ENCODE measurements at regions not wholly inside any gene's neighbourhood (a gene's known extent, or its start where the extent isn't known, plus 50 kb on each side); places are given as distances from the start of the nearest gene placed in this dataset.
"Not testable (repeated sequence)": the region's sequence is repeated elsewhere in the genome, so short reads cannot be mapped to it uniquely, and the experiment has no call there.

- no peak for DNase-seq
Measured at GRCh38 chr12:124705545-124706138, 138.2 kb upstream of the NCOR2 start.

- no peak for DNase-seq
Measured at GRCh38 chr12:124704619-124705018, 137.2 kb upstream of the NCOR2 start.

- peak; percentile 48 to 57 for DNase-seq
Measured at GRCh38 chr12:124703856-124704255, 136.4 kb upstream of the NCOR2 start.

DNA sequence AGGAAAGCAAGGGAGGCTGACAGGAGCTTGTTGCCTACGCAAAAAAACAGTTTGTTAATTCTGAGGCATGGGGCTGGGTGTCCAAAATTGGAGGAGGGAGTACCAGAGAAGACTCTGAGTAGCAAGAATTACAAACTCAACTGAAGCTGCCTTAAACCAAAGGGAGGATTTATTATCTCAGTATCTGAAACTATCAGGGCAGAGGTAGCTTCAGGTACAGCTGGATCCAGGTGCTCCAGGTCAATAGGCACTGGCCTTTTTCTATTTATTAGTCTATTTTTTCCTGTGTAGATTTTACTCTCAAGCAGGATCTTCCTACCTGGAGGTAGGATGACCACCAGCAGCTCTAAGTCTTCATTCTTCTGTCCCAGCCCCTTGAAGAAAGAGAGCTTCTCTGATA is 135.3 kb upstream of the NCOR2 start:
- DNase-seq, result no peak

- DNase-seq, result no peak
Measured at GRCh38 chr12:124700810-124701592, 133.6 kb upstream of the NCOR2 start.

DNA sequence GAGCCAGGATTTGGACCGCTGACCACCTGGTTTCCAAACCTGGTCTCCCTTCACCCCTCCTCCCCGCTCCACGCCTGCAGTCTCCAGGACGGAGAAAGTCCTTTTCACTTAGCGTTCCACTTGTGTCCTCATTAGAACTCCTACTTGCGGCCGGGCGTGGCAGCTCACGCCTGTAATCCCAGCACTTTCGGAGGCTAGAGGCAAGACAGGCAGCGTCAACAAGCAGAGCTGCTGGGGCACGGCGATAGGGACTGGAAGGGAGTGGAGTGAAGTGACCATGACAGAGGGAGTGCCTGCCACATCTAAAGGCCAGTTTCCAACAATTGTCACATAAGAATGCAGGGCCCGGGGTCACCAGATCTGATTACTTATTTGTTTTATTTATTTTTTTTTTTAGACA is 132.5 kb upstream of the NCOR2 start:
- no peak for DNase-seq

DNA sequence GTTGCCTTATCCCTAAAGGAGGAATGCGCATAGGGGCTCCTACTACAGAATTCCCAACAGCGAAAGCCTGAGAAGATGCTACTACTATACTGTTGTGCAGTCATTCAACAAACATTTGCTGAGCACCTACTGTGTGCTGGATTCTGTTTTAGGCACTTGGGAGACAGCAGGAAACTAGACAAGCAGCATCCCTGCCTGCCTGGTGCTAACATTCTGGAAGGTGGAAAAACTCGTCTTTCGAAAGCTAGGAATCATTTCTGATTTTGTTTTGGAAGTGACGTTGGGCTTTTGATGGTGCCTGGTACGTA is 131.5 kb upstream of the NCOR2 start:
- no peak for DNase-seq

DNA sequence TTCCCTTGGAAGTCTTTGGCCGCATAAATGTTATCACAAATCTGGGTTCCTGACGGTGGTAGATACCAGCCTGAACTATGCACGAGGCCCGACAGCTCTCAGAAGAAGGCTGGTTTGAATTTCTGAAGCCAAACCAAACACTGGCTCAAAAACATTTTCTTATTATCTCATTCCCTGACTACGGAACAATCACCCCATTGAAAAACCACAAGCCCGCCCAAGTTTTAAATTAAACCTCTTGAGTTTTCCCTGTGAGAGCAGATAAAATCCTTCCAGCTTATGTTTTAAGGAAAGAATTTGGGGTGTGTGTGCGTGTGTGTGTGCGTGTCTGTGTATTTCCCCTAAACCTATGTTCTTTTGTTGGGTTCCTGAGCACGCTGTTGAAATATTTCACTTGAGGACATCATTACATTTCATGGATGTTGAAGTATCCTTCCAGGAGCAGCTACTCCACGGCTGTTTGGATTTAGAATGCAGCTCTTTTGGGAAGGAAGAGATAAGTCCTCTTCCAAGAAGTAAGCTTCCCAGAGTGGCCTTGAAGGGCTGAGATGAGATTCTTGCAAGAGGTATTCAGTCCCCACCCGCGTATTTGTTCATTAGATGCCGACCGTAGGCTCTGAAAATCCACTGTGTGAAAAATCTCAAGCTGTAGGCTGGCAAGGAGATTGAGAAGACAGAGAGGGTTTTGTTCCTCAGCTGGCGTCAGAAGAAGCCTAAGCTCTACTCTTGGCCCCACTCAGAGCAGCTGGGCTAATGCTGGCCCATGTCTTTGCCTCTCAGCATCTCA is 131.0 kb upstream of the NCOR2 start:
- DNase-seq, result no peak

DNA sequence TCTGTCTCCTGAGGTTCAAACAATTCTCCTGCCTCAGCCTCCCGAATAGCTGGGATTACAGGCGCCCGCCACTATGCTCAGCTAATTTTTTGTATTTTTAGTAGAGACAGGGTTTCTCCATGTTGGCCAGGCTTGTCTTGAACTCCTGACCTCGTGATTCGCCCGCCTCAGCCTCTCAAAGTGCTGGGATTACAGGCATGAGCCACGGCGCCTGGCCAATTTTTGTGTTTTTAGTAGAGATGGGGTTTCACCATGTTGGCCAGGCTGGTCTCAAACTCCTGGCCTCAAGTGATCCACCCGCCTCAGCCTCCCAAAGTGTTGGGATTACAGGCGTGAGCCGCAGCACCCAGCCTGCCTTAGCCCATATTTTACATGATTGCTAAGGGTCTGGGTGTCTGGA is 130.3 kb upstream of the NCOR2 start:
- not testable (repeated sequence) for DNase-seq

DNA sequence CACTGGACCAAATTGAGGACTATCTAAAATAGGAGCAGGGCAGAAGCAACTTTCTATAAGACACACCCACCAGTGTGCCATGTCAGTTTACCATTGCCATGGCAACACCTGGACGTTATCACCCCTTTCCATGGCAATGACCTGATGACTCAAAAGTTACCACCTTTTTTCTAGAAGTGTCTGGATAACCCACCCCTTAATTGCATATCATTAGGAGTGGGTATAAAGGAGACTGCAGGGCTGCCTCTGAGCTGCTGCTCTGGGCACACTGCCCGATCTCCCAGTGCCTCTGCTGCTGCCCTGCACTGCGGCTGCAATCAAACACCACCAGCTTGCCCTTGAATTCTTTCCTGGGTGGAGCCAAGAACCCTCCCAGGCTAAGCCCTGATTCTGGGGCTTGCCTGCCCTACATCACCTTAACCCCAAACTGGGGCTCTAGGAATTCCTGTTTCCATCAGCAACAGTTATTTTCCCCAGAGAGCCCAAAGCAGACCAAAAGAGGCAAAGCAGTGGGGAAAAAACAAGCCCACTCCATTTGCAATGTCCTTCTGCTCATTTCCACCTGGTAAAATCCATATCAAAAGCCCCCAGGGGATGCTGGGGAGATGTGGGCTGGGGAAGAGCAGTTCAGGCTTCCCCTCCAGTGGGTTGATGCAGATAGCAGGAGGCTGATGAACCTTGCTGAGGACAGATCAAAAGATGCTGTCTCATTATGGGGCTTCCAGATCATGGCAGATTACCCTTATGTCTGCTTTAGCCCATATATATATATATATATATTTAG is 129.5 kb upstream of the NCOR2 start:
- no peak for DNase-seq

DNA sequence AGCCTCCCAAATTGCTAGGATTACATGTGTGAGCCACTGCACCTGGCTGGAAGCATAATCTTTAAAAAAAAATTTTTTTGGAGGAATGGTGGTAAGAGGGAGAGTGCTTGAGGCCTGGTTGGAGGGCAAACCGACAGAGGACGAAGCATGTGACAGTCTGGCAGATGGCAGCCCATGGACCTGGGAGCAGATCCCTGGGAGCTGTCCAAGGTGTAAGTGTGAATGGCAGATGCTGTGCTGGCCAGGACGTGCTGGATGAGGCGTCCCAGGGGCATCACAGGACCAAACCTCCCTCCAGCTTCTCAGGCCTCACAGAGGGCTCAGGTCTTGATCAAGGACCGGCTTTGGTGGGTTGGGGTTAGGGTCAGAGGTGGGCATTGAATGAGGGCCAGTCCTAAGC is 128.4 kb upstream of the NCOR2 start:
- no peak for DNase-seq

GRCh38 chr12:124694846-124695497 is 127.6 kb upstream of the NCOR2 start:
- DNase-seq, result no peak

DNA sequence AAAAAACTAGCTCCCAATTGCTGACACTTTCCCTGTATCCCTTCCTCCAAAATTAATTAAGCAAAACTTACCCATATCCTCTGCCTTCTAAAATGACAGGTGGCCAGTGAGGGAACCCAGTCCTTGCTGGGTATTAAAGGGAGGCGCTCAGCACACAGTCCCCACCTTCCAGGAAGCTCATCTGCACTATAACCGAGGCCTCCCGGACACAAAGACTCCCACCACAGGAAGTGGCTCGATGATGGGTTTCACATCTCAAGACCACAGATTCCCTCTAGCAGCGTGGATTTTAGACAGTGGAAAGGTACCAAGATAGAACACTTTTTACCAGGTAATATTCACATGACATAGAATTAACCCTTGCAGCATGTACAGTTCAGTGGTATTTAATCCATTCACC is 126.8 kb upstream of the NCOR2 start:
- DNase-seq, result no peak

GRCh38 chr12:124693111-124693723 is 125.8 kb upstream of the NCOR2 start:
- DNase-seq, result no peak

GRCh38 chr12:124692443-124692842 is 125.0 kb upstream of the NCOR2 start:
- DNase-seq, result no peak

GRCh38 chr12:124691429-124691828 is 124.0 kb upstream of the NCOR2 start:
- no peak for DNase-seq

- DNase-seq, result no peak
Measured at GRCh38 chr12:124689631-124690030, 122.2 kb upstream of the NCOR2 start.

GRCh38 chr12:124688356-124688992 is 121.1 kb upstream of the NCOR2 start:
- no peak for DNase-seq

- no peak for DNase-seq
Measured at GRCh38 chr12:124687917-124688316, 120.5 kb upstream of the NCOR2 start.

GRCh38 chr12:124687174-124687902 is 119.9 kb upstream of the NCOR2 start:
- DNase-seq, result no peak

Measured in AML-193 (cell line).